HTR-8/SVneo (cell line): ENCODE measurements at regions not wholly inside any gene's neighbourhood (a gene's known extent, or its start where the extent isn't known, plus 50 kb on each side); places are given as distances from the start of the nearest gene placed in this dataset.

ENCODE experiments used
- DNase-seq: peaks from one replicate; pipeline ENCODE4 v3.0.0; 2011; ENCODE audit warnings: low spot score, mixed read lengths; ENCODE audit not compliant: insufficient read length
- FAIRE-seq: peaks from 2 replicates; lab custom pipeline; 2011; peaks lifted over from hg19 to GRCh38; lab: Jason Lieb, UNC

- FAIRE-seq (no peak), DNase-seq (no peak)
Observed at GRCh38 chr14:98462908-98463307, 809.1 kb downstream of the BCL11B start.

GRCh38 chr14:98466807-98467206, 805.2 kb downstream of the BCL11B start:
- FAIRE-seq (no peak), DNase-seq (no peak)

GRCh38 chr14:98470663-98471062, 801.3 kb downstream of the BCL11B start:
- DNase-seq (no peak), FAIRE-seq (no peak)

- FAIRE-seq (no peak), DNase-seq (no peak)
Observed at GRCh38 chr14:98474900-98475299, 797.1 kb downstream of the BCL11B start.

- no peak for DNase-seq
- FAIRE-seq: no peak
Observed at GRCh38 chr14:98477935-98478334, 794.1 kb downstream of the BCL11B start.

- DNase-seq (no peak), FAIRE-seq (no peak)
Observed at GRCh38 chr14:98489115-98489514, 782.9 kb downstream of the BCL11B start.

GRCh38 chr14:98494582-98494981, 777.4 kb downstream of the BCL11B start:
- FAIRE-seq (no peak), DNase-seq (no peak)

GRCh38 chr14:98498019-98498885, 773.7 kb downstream of the BCL11B start:
- no peak for FAIRE-seq
- DNase-seq: no peak

GRCh38 chr14:98501335-98501734, 770.7 kb downstream of the BCL11B start:
- no peak for FAIRE-seq
- no peak for DNase-seq

- FAIRE-seq (no peak), DNase-seq (no peak)
Observed at GRCh38 chr14:98501836-98502235, 770.2 kb downstream of the BCL11B start.

- no peak for DNase-seq
- no peak for FAIRE-seq
Observed at GRCh38 chr14:98503086-98503815, 768.7 kb downstream of the BCL11B start.

GRCh38 chr14:98507264-98507663, 764.7 kb downstream of the BCL11B start:
- DNase-seq: no peak
- no peak for FAIRE-seq

GRCh38 chr14:98510392-98510791, 761.6 kb downstream of the BCL11B start:
- FAIRE-seq: no peak

GRCh38 chr14:98512501-98513251, 759.3 kb downstream of the BCL11B start:
- FAIRE-seq (no peak), DNase-seq (no peak)

More at GRCh38 chr14:98510392-98510791, 761.6 kb downstream of the BCL11B start:
- DNase-seq: no peak

GRCh38 chr14:98513558-98513957, 758.4 kb downstream of the BCL11B start:
- FAIRE-seq (no peak), DNase-seq (no peak)

GRCh38 chr14:98514016-98514415, 758.0 kb downstream of the BCL11B start:
- FAIRE-seq (no peak), DNase-seq (no peak)

GRCh38 chr14:98536256-98536655, 735.7 kb downstream of the BCL11B start:
- FAIRE-seq: no peak
- DNase-seq: no peak

GRCh38 chr14:98542316-98542715, 729.7 kb downstream of the BCL11B start:
- FAIRE-seq: no peak
- DNase-seq: no peak

- FAIRE-seq (no peak), DNase-seq (no peak)
Observed at GRCh38 chr14:98543074-98543473, 728.9 kb downstream of the BCL11B start.

GRCh38 chr14:98544174-98544573, 727.8 kb downstream of the BCL11B start:
- DNase-seq (no peak), FAIRE-seq (no peak)

- FAIRE-seq (no peak), DNase-seq (no peak)
Observed at GRCh38 chr14:98545181-98545580, 726.8 kb downstream of the BCL11B start.
